Natural killer cell treated with Interleukin-12 subunit alpha and Interleukin-12 subunit beta and Interleukin-15 and Interleukin-18, amount 100 ng/mL, for 72 hours (primary cell): ENCODE measurements at regions not wholly inside any gene's neighbourhood (a gene's known extent, or its start where the extent isn't known, plus 50 kb on each side); places are given as distances from the start of the nearest gene placed in this dataset.

Experiments
- ATAC-seq, 2 donors: fragments of 150-1000 bp; cut with Tn5 transposase in 1 of 2; sonication (Bioruptor Pico), chemical (Tn5 transposase) in 1 of 2; 2 replicates each; pipeline ENCODE4 v1.10.0; 2021
- DNase-seq: peaks from one replicate; pipeline ENCODE4 v3.0.0; 2022; ENCODE audit warnings: low spot score
- H3K27ac Mint-ChIP-seq, 2 donors: 1 replicate in 1 of 2; 2 replicates in 1 of 2; pipeline ENCODE4 v1.8.0; 2022; ENCODE audit warnings: mixed read lengths in 2 of 2, mild to moderate bottlenecking in 1 of 2, moderate library complexity in 1 of 2
- H3K27me3 Mint-ChIP-seq, 2 donors: 1 replicate in 1 of 2; 2 replicates in 1 of 2; pipeline ENCODE4 v1.8.0; 2022; ENCODE audit warnings: mixed read lengths in 2 of 2
- H3K36me3 Mint-ChIP-seq: one replicate; pipeline ENCODE4 v1.8.0; 2022; ENCODE audit warnings: mixed read lengths
- H3K4me1 Mint-ChIP-seq, 2 donors: 1 replicate in 1 of 2; 2 replicates in 1 of 2; pipeline ENCODE4 v1.8.0; 2022; ENCODE audit warnings: low read depth in 2 of 2, mixed read lengths in 2 of 2, mild to moderate bottlenecking in 1 of 2
- H3K4me3 Mint-ChIP-seq: one replicate; pipeline ENCODE4 v1.8.0; 2022; ENCODE audit warnings: mixed read lengths
- H3K9me3 Mint-ChIP-seq: 2 replicates; pipeline ENCODE4 v1.8.0; 2022; ENCODE audit warnings: mixed read lengths

GRCh38 chr19:30671622-30672051 lies 299.5 kb downstream of the ZNF536 start:
- Mint-ChIP-seq H3K4me3 (no peak overlapping the region), H3K9me3 (no peaks in the 10 kb centered on the region), H3K36me3 (no peaks in the 10 kb centered on the region), H3K27ac (no peak overlapping the region), H3K4me1 (no peaks in the 10 kb centered on the region), H3K27me3 (peaks cover 15 to 20% of the 10 kb centered on the region in 2 donors)
- DNase-seq (no peak), ATAC-seq (no peak)

GRCh38 chr19:30671367-30671619 lies 299.1 kb downstream of the ZNF536 start:
- H3K9me3 Mint-ChIP-seq = no peaks in the 10 kb centered on the region
- H3K27ac Mint-ChIP-seq = no peak overlapping the region
- H3K4me3 Mint-ChIP-seq = no peak overlapping the region
- peaks cover 15 to 20% of the 10 kb centered on the region in 2 donors for H3K27me3 Mint-ChIP-seq
- H3K4me1 Mint-ChIP-seq = peaks cover 0 to 1% of the 10 kb centered on the region in 2 donors
- no peaks in the 10 kb centered on the region for H3K36me3 Mint-ChIP-seq
- DNase-seq (no peak), ATAC-seq (no peak)

- Mint-ChIP-seq H3K4me3 (no peak overlapping the region), H3K4me1 (peaks cover 0 to 3% of the 10 kb centered on the region in 2 donors), H3K9me3 (no peaks in the 10 kb centered on the region), H3K36me3 (no peaks in the 10 kb centered on the region), H3K27me3 (peaks cover 15 to 20% of the 10 kb centered on the region in 2 donors), H3K27ac (no peak overlapping the region)
- DNase-seq (no peak), ATAC-seq (no peak)
These were observed 298.6 kb downstream of the ZNF536 start for GRCh38 chr19:30670562-30671366.

- Mint-ChIP-seq H3K27me3 (peaks cover 17 to 20% of the 10 kb centered on the region in 2 donors), H3K4me1 (peaks cover 0 to 3% of the 10 kb centered on the region in 2 donors), H3K9me3 (no peaks in the 10 kb centered on the region), H3K36me3 (no peaks in the 10 kb centered on the region), H3K27ac (no peak overlapping the region), H3K4me3 (no peak overlapping the region)
- DNase-seq (no peak), ATAC-seq (no peak)
These were observed 297.8 kb downstream of the ZNF536 start for GRCh38 chr19:30670011-30670329.

- Mint-ChIP-seq H3K27me3 (peaks cover 16 to 20% of the 10 kb centered on the region in 2 donors), H3K9me3 (no peaks in the 10 kb centered on the region), H3K27ac (no peak overlapping the region), H3K4me1 (peaks cover 0 to 3% of the 10 kb centered on the region in 2 donors), H3K4me3 (no peak overlapping the region), H3K36me3 (no peaks in the 10 kb centered on the region)
- ATAC-seq = no peak
- no peak for DNase-seq
These were observed 297.3 kb downstream of the ZNF536 start for GRCh38 chr19:30669329-30670010.

- peaks cover 20% of the 10 kb centered on the region in 2 donors for H3K27me3 Mint-ChIP-seq
- H3K27ac Mint-ChIP-seq = no peak overlapping the region
- no peaks in the 10 kb centered on the region for H3K9me3 Mint-ChIP-seq
- peaks cover 0 to 3% of the 10 kb centered on the region in 2 donors for H3K4me1 Mint-ChIP-seq
- H3K36me3 Mint-ChIP-seq = no peaks in the 10 kb centered on the region
- ATAC-seq = no peak
- no peak for DNase-seq
- H3K4me3 Mint-ChIP-seq = no peak overlapping the region
These were observed 296.5 kb downstream of the ZNF536 start for GRCh38 chr19:30668521-30669155.

GRCh38 chr19:30667746-30668145 lies 295.6 kb downstream of the ZNF536 start:
- DNase-seq (no peak), ATAC-seq (no peak)
- Mint-ChIP-seq H3K36me3 (no peaks in the 10 kb centered on the region), H3K4me1 (peaks cover 0 to 3% of the 10 kb centered on the region in 2 donors), H3K27me3 (peaks cover 21% of the 10 kb centered on the region in 2 donors), H3K9me3 (no peaks in the 10 kb centered on the region), H3K4me3 (no peak overlapping the region), H3K27ac (no peak overlapping the region)

- DNase-seq (no peak), ATAC-seq (no peak)
- Mint-ChIP-seq H3K9me3 (no peaks in the 10 kb centered on the region), H3K27ac (no peak overlapping the region), H3K27me3 (peaks cover 20 to 25% of the 10 kb centered on the region in 2 donors), H3K4me1 (peaks cover 0 to 3% of the 10 kb centered on the region in 2 donors), H3K36me3 (no peaks in the 10 kb centered on the region), H3K4me3 (no peak overlapping the region)
These were observed 295.0 kb downstream of the ZNF536 start for GRCh38 chr19:30667227-30667626.

GRCh38 chr19:30666301-30666803 lies 294.2 kb downstream of the ZNF536 start:
- Mint-ChIP-seq H3K4me3 (no peak overlapping the region), H3K27ac (no peak overlapping the region), H3K9me3 (no peaks in the 10 kb centered on the region), H3K4me1 (peaks cover 0 to 3% of the 10 kb centered on the region in 2 donors), H3K36me3 (no peaks in the 10 kb centered on the region), H3K27me3 (peaks cover 25 to 28% of the 10 kb centered on the region in 2 donors)
- ATAC-seq = no peak
- peak; percentile 62 for DNase-seq

- Mint-ChIP-seq H3K4me3 (no peak overlapping the region), H3K36me3 (no peaks in the 10 kb centered on the region), H3K4me1 (peaks cover 0 to 3% of the 10 kb centered on the region in 2 donors), H3K9me3 (no peaks in the 10 kb centered on the region), H3K27me3 (peaks cover 22 to 31% of the 10 kb centered on the region in 2 donors), H3K27ac (no peak overlapping the region)
- no peak for ATAC-seq
- no peak for DNase-seq
These were observed 293.3 kb downstream of the ZNF536 start for GRCh38 chr19:30665449-30665848.

- no peaks in the 10 kb centered on the region for H3K36me3 Mint-ChIP-seq
- no peak overlapping the region for H3K27ac Mint-ChIP-seq
- H3K4me3 Mint-ChIP-seq = no peak overlapping the region
These were observed 291.5 kb downstream of the ZNF536 start for GRCh38 chr19:30663611-30664174.

GRCh38 chr19:30662211-30662861 lies 290.2 kb downstream of the ZNF536 start:
- Mint-ChIP-seq H3K36me3 (no peaks in the 10 kb centered on the region), H3K27ac (no peak overlapping the region), H3K9me3 (no peaks in the 10 kb centered on the region), H3K4me3 (no peak overlapping the region), H3K4me1 (peaks cover 0 to 3% of the 10 kb centered on the region in 2 donors), H3K27me3 (peaks cover 27 to 31% of the 10 kb centered on the region in 2 donors)
- DNase-seq (no peak), ATAC-seq (no peak)

More at GRCh38 chr19:30663611-30664174, 291.5 kb downstream of the ZNF536 start:
- H3K27me3 Mint-ChIP-seq = peaks cover 19 to 31% of the 10 kb centered on the region in 2 donors
- H3K4me1 Mint-ChIP-seq = peaks cover 0 to 3% of the 10 kb centered on the region in 2 donors
- no peak for ATAC-seq
- DNase-seq = no peak
- H3K9me3 Mint-ChIP-seq = no peaks in the 10 kb centered on the region

- peaks cover 27 to 44% of the 10 kb centered on the region in 2 donors for H3K27me3 Mint-ChIP-seq
- ATAC-seq (peak in 1 of 2 donors; percentile 27), DNase-seq (no peak)
- no peaks in the 10 kb centered on the region for H3K9me3 Mint-ChIP-seq
- no peaks in the 10 kb centered on the region for H3K36me3 Mint-ChIP-seq
- no peak overlapping the region for H3K4me3 Mint-ChIP-seq
- H3K4me1 Mint-ChIP-seq = no peaks in the 10 kb centered on the region
- no peak overlapping the region for H3K27ac Mint-ChIP-seq
These were observed 287.5 kb downstream of the ZNF536 start for GRCh38 chr19:30659638-30660037.
